Ovary (tissue), 3 donors: ENCODE measurements at regions not wholly inside any gene's neighbourhood (a gene's known extent, or its start where the extent isn't known, plus 50 kb on each side); places are given as distances from the start of the nearest gene placed in this dataset.

Source experiments
- CTCF ChIP-seq, 3 donors: fragments of 450-650 bp in 2 of 3; fragments of 200-600 bp in 1 of 3; IDR thresholded peaks; one replicate each; pipeline versions ENCODE4 v1.5.1 to v1.8.0; 2016 to 2022; ENCODE audit warnings: antibody characterized with exemption in 3 of 3, mild to moderate bottlenecking in 1 of 3
- POLR2A ChIP-seq: fragments of 450-650 bp; IDR thresholded peaks from one replicate; pipeline ENCODE4 v1.6.1; 2017; ENCODE audit warnings: antibody characterized with exemption, mild to moderate bottlenecking, moderate library complexity
- donor health status: DM: no; HTN: no; CAD: no.

GRCh38 chr5:116354699-116355098 is 219.9 kb downstream of the SEMA6A start:
- no peak for TF ChIP-seq POLR2A
- no peak for TF ChIP-seq CTCF (IDR thresholded peaks at IDR 0.05)
